ENCODE measurements at regions not wholly inside any gene's neighbourhood (a gene's known extent, or its start where the extent isn't known, plus 50 kb on each side); places are given as distances from the start of the nearest gene placed in this dataset.

- peaks cover 51% of the 10 kb centered on the region for H3K36me3 Mint-ChIP-seq
- POLR2A ChIA-PET: no interaction called here
- CTCF ChIA-PET: no interaction called here
Observed at GRCh38 chr10:37584643-37585042, 272.8 kb downstream of the ZNF248 start.

More at GRCh38 chr10:37584643-37585042, 272.8 kb downstream of the ZNF248 start:
- no peak overlapping the region for H3K4me3 Mint-ChIP-seq
- no peaks in the 10 kb centered on the region for H3K4me1 Mint-ChIP-seq
- ATAC-seq (no peak), DNase-seq (ENCODE audit: low spot score) (no peak)
- H3K27ac Mint-ChIP-seq: no peak overlapping the region
- no peak for TF ChIP-seq MXD4 (CRISPR knock-in tag; IDR thresholded peaks at IDR 0.05; ENCODE audit: borderline replicate concordance)
- TF ChIP-seq ZNF423 (CRISPR knock-in tag; IDR thresholded peaks at IDR 0.05): no peak
- TF ChIP-seq SMAD4 (CRISPR knock-in tag; IDR thresholded peaks at IDR 0.05): no peak
- no peak for TF ChIP-seq PRRX2 (CRISPR knock-in tag; IDR thresholded peaks at IDR 0.05)
- TF ChIP-seq E2F5 (CRISPR knock-in tag; IDR thresholded peaks at IDR 0.05): no peak
- TF ChIP-seq ZSCAN18 (CRISPR knock-in tag; IDR thresholded peaks at IDR 0.05): no peak
- TF ChIP-seq ZNF232 (CRISPR knock-in tag; IDR thresholded peaks at IDR 0.05): no peak
- no peak for TF ChIP-seq ESRRA (CRISPR knock-in tag; IDR thresholded peaks at IDR 0.05; ENCODE audit: borderline replicate concordance)
- no peak for TF ChIP-seq RORB (CRISPR knock-in tag; IDR thresholded peaks at IDR 0.05)
- TF ChIP-seq FOXK1 (CRISPR knock-in tag; IDR thresholded peaks at IDR 0.05): no peak
- no peak for TF ChIP-seq AFF4 (CRISPR knock-in tag; IDR thresholded peaks at IDR 0.05; ENCODE audit: borderline replicate concordance)
- TF ChIP-seq AR (CRISPR knock-in tag; IDR thresholded peaks at IDR 0.05): no peak
- TF ChIP-seq FOXP4 (CRISPR knock-in tag; IDR thresholded peaks at IDR 0.05): no peak
- TF ChIP-seq USF1 (CRISPR knock-in tag; IDR thresholded peaks at IDR 0.05): no peak
- no peak for TF ChIP-seq CBFB (CRISPR knock-in tag; IDR thresholded peaks at IDR 0.05; ENCODE audit: low read depth)
- H3K9me3 Mint-ChIP-seq: peaks cover 53% of the 10 kb centered on the region
- peaks cover 10% of the 10 kb centered on the region for H3K27me3 Mint-ChIP-seq (ENCODE audit: low read depth)
